Glomerular visceral epithelial cell (primary cell): ENCODE measurements at regions not wholly inside any gene's neighbourhood (a gene's known extent, or its start where the extent isn't known, plus 50 kb on each side); places are given as distances from the start of the nearest gene placed in this dataset.

Source experiments
- DNase-seq: peaks from one replicate; pipeline ENCODE4 v3.0.0-alpha.2; 2016; ENCODE audit errors: extremely low spot score

GRCh38 chr10:118175148-118175547 is 128.4 kb upstream of the RAB11FIP2 start:
- DNase-seq: no peak

- no peak for DNase-seq
Measured at GRCh38 chr10:118173296-118173695, 126.6 kb upstream of the RAB11FIP2 start.

- no peak for DNase-seq
Measured at GRCh38 chr10:118171861-118172260, 125.1 kb upstream of the RAB11FIP2 start.

GRCh38 chr10:118167056-118167700 is 120.4 kb upstream of the RAB11FIP2 start:
- DNase-seq: no peak

GRCh38 chr10:118163217-118163616 is 116.5 kb upstream of the RAB11FIP2 start:
- no peak for DNase-seq

GRCh38 chr10:118161461-118162246 is 114.9 kb upstream of the RAB11FIP2 start:
- DNase-seq: no peak

GRCh38 chr10:118153287-118153686 is 106.5 kb upstream of the RAB11FIP2 start:
- no peak for DNase-seq

- DNase-seq: no peak
Measured at GRCh38 chr10:118151461-118151860, 104.7 kb upstream of the RAB11FIP2 start.

- no peak for DNase-seq
Measured at GRCh38 chr10:118148247-118148646, 101.5 kb upstream of the RAB11FIP2 start.

GRCh38 chr10:118145256-118145655 is 98.5 kb upstream of the RAB11FIP2 start:
- DNase-seq: no peak

GRCh38 chr10:118141471-118141870 is 94.7 kb upstream of the RAB11FIP2 start:
- no peak for DNase-seq

GRCh38 chr10:118139321-118139720 is 92.6 kb upstream of the RAB11FIP2 start:
- no peak for DNase-seq

- DNase-seq: no peak
Measured at GRCh38 chr10:118128675-118129074, 81.9 kb upstream of the RAB11FIP2 start.

- no peak for DNase-seq
Measured at GRCh38 chr10:118118716-118119115, 72.0 kb upstream of the RAB11FIP2 start.

GRCh38 chr10:118116715-118117449 is 70.1 kb upstream of the RAB11FIP2 start:
- peak; percentile 7 for DNase-seq

GRCh38 chr10:118116362-118116714 is 69.6 kb upstream of the RAB11FIP2 start:
- no peak for DNase-seq

- no peak for DNase-seq
Measured at GRCh38 chr10:118115701-118116100, 69.0 kb upstream of the RAB11FIP2 start.

GRCh38 chr10:118114992-118115391 is 68.3 kb upstream of the RAB11FIP2 start:
- DNase-seq: no peak

GRCh38 chr10:118112543-118113125 is 65.9 kb upstream of the RAB11FIP2 start:
- no peak for DNase-seq

GRCh38 chr10:118110750-118111149 is 64.0 kb upstream of the RAB11FIP2 start:
- DNase-seq: no peak

GRCh38 chr10:118108194-118109026 is 61.7 kb upstream of the RAB11FIP2 start:
- DNase-seq: no peak
